ENCODE measurements at regions not wholly inside any gene's neighbourhood (a gene's known extent, or its start where the extent isn't known, plus 50 kb on each side); places are given as distances from the start of the nearest gene placed in this dataset.

DNA sequence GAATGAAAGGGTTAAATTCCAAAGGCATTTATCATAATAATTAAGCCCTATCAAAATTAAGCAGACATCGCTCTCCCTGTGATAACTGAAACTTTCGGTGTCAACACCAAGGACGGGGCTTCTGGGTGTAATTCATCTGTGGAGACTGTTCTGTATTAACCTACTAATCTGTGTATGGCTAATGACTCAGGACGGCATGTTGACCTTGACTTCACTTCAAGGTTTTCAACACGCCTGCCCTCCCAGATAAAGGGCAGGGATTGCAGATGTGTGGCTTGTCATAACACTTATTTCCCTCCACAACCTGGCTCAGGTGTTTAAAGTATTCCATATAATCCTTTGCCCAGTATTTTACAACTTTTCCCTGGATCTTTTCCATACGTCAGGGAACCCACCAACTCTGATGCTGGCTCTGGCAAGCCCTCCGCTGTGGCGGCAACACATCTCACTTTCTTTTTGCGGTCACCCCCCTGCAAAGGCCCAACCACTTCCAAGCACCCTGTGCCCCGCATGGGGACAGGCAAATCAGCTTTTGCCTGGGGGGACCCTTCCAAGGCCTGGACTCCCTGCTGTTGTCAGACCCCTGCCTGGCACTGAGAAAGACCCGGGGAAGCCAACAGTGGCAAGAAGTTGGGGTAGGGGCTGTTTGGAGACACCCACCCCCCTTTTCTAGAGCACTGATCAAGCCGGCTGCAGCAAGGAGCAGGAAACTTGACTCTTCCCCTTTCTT is 93.2 kb upstream of the MEF2A start:
- no peaks in the 10 kb centered on the region for H4K20me1 ChIP-seq (replicated peaks in 1 of 2; ENCODE audit: control insufficient read depth in 1 of 2, insufficient read depth in 2 of 2, low read length in 2 of 2)
- no peak overlapping the region for H4K91ac ChIP-seq (replicated peaks; ENCODE audit: insufficient read length, low read length)
- H2BK5ac ChIP-seq (ENCODE audit: low read depth, low read length), result no peak overlapping the region
- TF ChIP-seq KDM4A (IDR thresholded peaks at IDR 0.05; ENCODE audit: low read depth, low read length, severe bottlenecking) (no peak), CBX5 (IDR thresholded peaks at IDR 0.05; ENCODE audit: low read depth, low read length) (no peak), RBBP5 (IDR thresholded peaks at IDR 0.05; ENCODE audit: borderline replicate concordance, low read depth, low read length) (no peak), RNF2 (IDR thresholded peaks at IDR 0.05; ENCODE audit: borderline replicate concordance, low read depth, low read length, missing control alignments, poor library complexity, severe bottlenecking) (no peak), HDAC2 (IDR thresholded peaks at IDR 0.05; ENCODE audit: borderline replicate concordance in 1 of 2, low read depth in 2 of 2, low read length in 2 of 2) (no peak), ZNF274 (IDR thresholded peaks at IDR 0.05; ENCODE audit: borderline replicate concordance, extremely low read depth, low read length) (no peak), SIRT6 (IDR thresholded peaks at IDR 0.05; ENCODE audit: low read length) (no peak)
- TF ChIP-seq, protein P1, sequence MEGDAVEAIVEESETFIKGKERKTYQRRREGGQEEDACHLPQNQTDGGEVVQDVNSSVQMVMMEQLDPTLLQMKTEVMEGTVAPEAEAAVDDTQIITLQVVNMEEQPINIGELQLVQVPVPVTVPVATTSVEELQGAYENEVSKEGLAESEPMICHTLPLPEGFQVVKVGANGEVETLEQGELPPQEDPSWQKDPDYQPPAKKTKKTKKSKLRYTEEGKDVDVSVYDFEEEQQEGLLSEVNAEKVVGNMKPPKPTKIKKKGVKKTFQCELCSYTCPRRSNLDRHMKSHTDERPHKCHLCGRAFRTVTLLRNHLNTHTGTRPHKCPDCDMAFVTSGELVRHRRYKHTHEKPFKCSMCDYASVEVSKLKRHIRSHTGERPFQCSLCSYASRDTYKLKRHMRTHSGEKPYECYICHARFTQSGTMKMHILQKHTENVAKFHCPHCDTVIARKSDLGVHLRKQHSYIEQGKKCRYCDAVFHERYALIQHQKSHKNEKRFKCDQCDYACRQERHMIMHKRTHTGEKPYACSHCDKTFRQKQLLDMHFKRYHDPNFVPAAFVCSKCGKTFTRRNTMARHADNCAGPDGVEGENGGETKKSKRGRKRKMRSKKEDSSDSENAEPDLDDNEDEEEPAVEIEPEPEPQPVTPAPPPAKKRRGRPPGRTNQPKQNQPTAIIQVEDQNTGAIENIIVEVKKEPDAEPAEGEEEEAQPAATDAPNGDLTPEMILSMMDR (IDR thresholded peaks at IDR 0.05; ENCODE audit: control extremely low read depth in 1 of 3, insufficient read depth in 1 of 3, low read depth in 1 of 3, low read length in 3 of 3), result no peak
- H2BK20ac ChIP-seq (ENCODE audit: low read length), result no peak overlapping the region
- H2BK15ac ChIP-seq (ENCODE audit: low read length), result no peak overlapping the region
- no peak overlapping the region for H3K4me2 ChIP-seq (ENCODE audit: insufficient read depth in 1 of 2, low read depth in 2 of 2, low read length in 2 of 2)
- H3K79me2 ChIP-seq (ENCODE audit: control insufficient read depth in 1 of 2, insufficient read depth in 2 of 2, low read length in 2 of 2), result no peaks in the 10 kb centered on the region
- H2AK5ac ChIP-seq (ENCODE audit: low read depth, low read length), result no peak overlapping the region
- no peak overlapping the region for H3K18ac ChIP-seq (ENCODE audit: extremely low read depth, low read length)
- H3K23ac ChIP-seq (ENCODE audit: insufficient read length), result no peak overlapping the region
- no peak overlapping the region for H3K4ac ChIP-seq (replicated peaks; ENCODE audit: insufficient read length, low read depth, low read length)
- ChIA-PET CTCF (ENCODE audit: partially characterized antibody) (no interaction called here), POLR2A (ENCODE audit: partially characterized antibody) (no interaction called here)
- no peak overlapping the region for H4K5ac ChIP-seq (ENCODE audit: insufficient read length, low read depth, low read length)
- H3K23me2 ChIP-seq (ENCODE audit: low read depth, low read length), result no peaks in the 10 kb centered on the region
- H2AFZ ChIP-seq (ENCODE audit: low read length), result no peak overlapping the region
- no peak overlapping the region for H3K9ac ChIP-seq (replicated peaks in 1 of 4; ENCODE audit: extremely low read depth in 1 of 4, low read depth in 3 of 4, low read length in 3 of 4)
- H3K14ac ChIP-seq (ENCODE audit: insufficient read length), result no peak overlapping the region
- no peak overlapping the region for H3K27ac ChIP-seq (ENCODE audit: low read depth, low read length)
- H3K27me3 ChIP-seq (replicated peaks in 1 of 4; ENCODE audit: control insufficient read depth in 3 of 4, extremely low read depth in 1 of 4, insufficient read depth in 3 of 4, low read length in 3 of 4), result no peaks in the 10 kb centered on the region
- H3K4me1 ChIP-seq (replicated peaks in 1 of 4; ENCODE audit: control insufficient read depth in 3 of 4, insufficient read depth in 4 of 4, low read length in 3 of 4), result peaks cover 0 to 8% (median 3%) of the 10 kb centered on the region in 4 experiments; a peak in 3 of 7 replicates
- H3K36me3 ChIP-seq (ENCODE audit: control insufficient read depth in 2 of 4, insufficient read depth in 4 of 4, low read length in 3 of 4), result no peaks in the 10 kb centered on the region
- no peak for DNase-seq (ENCODE audit: low read depth in 1 of 2, low spot score in 2 of 2)
- no peak overlapping the region for H3K4me3 ChIP-seq (ENCODE audit: extremely low read depth in 1 of 4, insufficient read depth in 2 of 4, low read depth in 3 of 4, low read length in 4 of 4)
- no peak overlapping the region for H2BK12ac ChIP-seq (ENCODE audit: low read depth, low read length)
- no peak overlapping the region for H4K8ac ChIP-seq (ENCODE audit: extremely low read depth, insufficient read depth, low read length)
- H3K79me1 ChIP-seq (ENCODE audit: low read depth, low read length), result no peaks in the 10 kb centered on the region
- FAIRE-seq, result no peak
- WGBS, 2 experiments (ENCODE audit: extremely low coverage in 1 of 2, insufficient coverage in 1 of 2, insufficient read length in 1 of 2, insufficient replicate concordance in 2 of 2, low coverage in 1 of 2, low lambda C conversion rate in 2 of 2, missing lambda C conversion rate in 1 of 2), result 89% methylated on average over 11 of the region's 12 CpGs; no CpG with 5 or more reads in 1 of the 2 experiments
- H2BK120ac ChIP-seq (replicated peaks; ENCODE audit: low read depth, low read length), result no peak overlapping the region
- H3K9me3 ChIP-seq (ENCODE audit: insufficient read depth in 2 of 2, low read depth in 1 of 2, low read length in 1 of 2), result no peaks in the 10 kb centered on the region
- no peak overlapping the region for H3K56ac ChIP-seq (replicated peaks; ENCODE audit: insufficient read length, low read depth, low read length)

Data from H1 (cell line).